GM23248 (cell line): ENCODE measurements at regions not wholly inside any gene's neighbourhood (a gene's known extent, or its start where the extent isn't known, plus 50 kb on each side); places are given as distances from the start of the nearest gene placed in this dataset.

Experiments
- EZH2 ChIP-seq: fragments of 200-600 bp; sonication (generic); IDR thresholded peaks from 2 replicates; pipeline ENCODE4 v1.6.1; 2018; ENCODE audit warnings: antibody characterized with exemption, mild to moderate bottlenecking; ENCODE audit not compliant: insufficient read depth, poor library complexity, severe bottlenecking
- EZH2phosphoT487 ChIP-seq: fragments of 200-600 bp; sonication (generic); IDR thresholded peaks from 2 replicates; pipeline ENCODE4 v1.6.1; 2018; ENCODE audit warnings: antibody characterized with exemption, moderate library complexity, mild to moderate bottlenecking, low read depth; ENCODE audit not compliant: insufficient read depth

GRCh38 chr13:72384879-72385278 is 342.6 kb downstream of the MZT1 start:
- no peak for TF ChIP-seq EZH2phosphoT487
- no peak for TF ChIP-seq EZH2
